HG03432 (cell line): ENCODE measurements at regions not wholly inside any gene's neighbourhood (a gene's known extent, or its start where the extent isn't known, plus 50 kb on each side); places are given as distances from the start of the nearest gene placed in this dataset.
"Not testable (repeated sequence)": the region's sequence is repeated elsewhere in the genome, so short reads cannot be mapped to it uniquely, and the experiment has no call there.

Experiments used
- ATAC-seq: cut with Tn5 transposase; IDR thresholded peaks from one replicate; pipeline ENCODE4 v1.9.1; 2021; ENCODE audit warnings: mild to moderate bottlenecking, moderate library complexity; ENCODE audit not compliant: unreplicated experiment

GRCh38 chr5:62933261-62933660, 354.6 kb downstream of the LRRC70 start:
- ATAC-seq: no peak

GRCh38 chr5:62931153-62931950, 352.7 kb downstream of the LRRC70 start:
- ATAC-seq: no peak

GRCh38 chr5:62922191-62922590, 343.6 kb downstream of the LRRC70 start:
- ATAC-seq: no peak

- ATAC-seq: no peak
Measured at GRCh38 chr5:62920856-62921255, 342.2 kb downstream of the LRRC70 start.

GRCh38 chr5:62909326-62909725, 330.7 kb downstream of the LRRC70 start:
- ATAC-seq: no peak

GRCh38 chr5:62902126-62902525, 323.5 kb downstream of the LRRC70 start:
- no peak for ATAC-seq

GRCh38 chr5:62900976-62901375, 322.4 kb downstream of the LRRC70 start:
- no peak for ATAC-seq

GRCh38 chr5:62896121-62896893, 317.7 kb downstream of the LRRC70 start:
- no peak for ATAC-seq

- ATAC-seq: no peak
Measured at GRCh38 chr5:62886603-62887315, 308.1 kb downstream of the LRRC70 start.

GRCh38 chr5:62837330-62837729, 258.7 kb downstream of the LRRC70 start:
- ATAC-seq: not testable (repeated sequence)

GRCh38 chr5:62829604-62829986, 251.0 kb downstream of the LRRC70 start:
- ATAC-seq: no peak

GRCh38 chr5:62828742-62829603, 250.4 kb downstream of the LRRC70 start:
- no peak for ATAC-seq

GRCh38 chr5:62825623-62826220, 247.1 kb downstream of the LRRC70 start:
- ATAC-seq: no peak

- no peak for ATAC-seq
Measured at GRCh38 chr5:62824936-62825335, 246.3 kb downstream of the LRRC70 start.

GRCh38 chr5:62817043-62817442, 238.4 kb downstream of the LRRC70 start:
- not testable (repeated sequence) for ATAC-seq

- ATAC-seq: no peak
Measured at GRCh38 chr5:62814991-62815390, 236.4 kb downstream of the LRRC70 start.

- ATAC-seq: no peak
Measured at GRCh38 chr5:62812621-62813255, 234.1 kb downstream of the LRRC70 start.

GRCh38 chr5:62804819-62805218, 226.2 kb downstream of the LRRC70 start:
- ATAC-seq: not testable (repeated sequence)

GRCh38 chr5:62795926-62796325, 217.3 kb downstream of the LRRC70 start:
- ATAC-seq: no peak

- ATAC-seq: no peak
Measured at GRCh38 chr5:62794456-62794855, 215.8 kb downstream of the LRRC70 start.
